ENCODE measurements at regions not wholly inside any gene's neighbourhood (a gene's known extent, or its start where the extent isn't known, plus 50 kb on each side); places are given as distances from the start of the nearest gene placed in this dataset.

DNA sequence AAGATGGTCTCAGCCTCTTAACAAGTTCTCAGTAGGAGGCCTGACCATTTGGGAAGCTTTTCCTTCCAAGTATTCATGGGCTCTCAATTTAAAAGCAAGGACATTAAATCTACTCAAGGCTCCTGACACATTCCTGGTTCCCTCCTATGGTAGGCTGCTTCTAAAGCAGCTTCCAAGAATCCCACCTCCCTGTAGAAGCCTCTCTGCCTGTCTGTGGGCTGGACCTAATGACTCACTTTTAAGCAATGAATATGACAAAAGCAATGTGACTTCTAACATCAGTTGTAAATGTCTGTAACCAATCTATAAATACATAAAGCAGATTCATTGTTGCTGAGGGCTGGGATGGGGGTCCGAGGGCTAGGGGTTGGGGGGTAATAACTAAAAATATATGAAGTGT is 99.5 kb upstream of the FAM9B start:
- Histone ChIP-seq H3K27ac (ENCODE audit: extremely low read depth, low read depth, low read length) (no peak overlapping the region), H3K36me3 (ENCODE audit: control insufficient read depth in 2 of 2, insufficient read depth in 1 of 2, low read length in 2 of 2) (no peaks in the 10 kb centered on the region), H3K4me3 (ENCODE audit: low read depth, low read length) (no peak overlapping the region), H3K9me3 (ENCODE audit: control insufficient read depth, insufficient read depth, low read depth, low read length) (no peaks in the 10 kb centered on the region), H3K4me1 (ENCODE audit: control insufficient read depth, insufficient read depth, low read length) (no peaks in the 10 kb centered on the region)
- TF ChIP-seq ZBTB48 (tag by site-specific recombination; IDR thresholded peaks at IDR 0.05) (no peak), ZNF335 (tag by site-specific recombination; conservative IDR thresholded peaks at IDR 0.05) (no peak), ZNF248 (tag by site-specific recombination; IDR thresholded peaks at IDR 0.05) (no peak), ZNF169 (tag by site-specific recombination; IDR thresholded peaks at IDR 0.05) (no peak), ZNF768 (tag by site-specific recombination; IDR thresholded peaks at IDR 0.05) (no peak), ZNF585B (tag by site-specific recombination; IDR thresholded peaks at IDR 0.05) (no peak), TRIM28 (IDR thresholded peaks at IDR 0.05; ENCODE audit: borderline replicate concordance, low read length) (no peak), ZNF223 (tag by site-specific recombination; IDR thresholded peaks at IDR 0.05) (no peak), KLF1 (tag by site-specific recombination; IDR thresholded peaks at IDR 0.05) (no peak), ZNF654 (tag by site-specific recombination; IDR thresholded peaks at IDR 0.05; ENCODE audit: low read depth) (no peak)
- POLR2A ChIA-PET, result no interaction called here
- CTCF ChIA-PET, result no interaction called here

GRCh38 chrX:9134366-9134765 is 100.4 kb upstream of the FAM9B start:
- Histone ChIP-seq H3K4me3 (ENCODE audit: low read depth, low read length) (no peak overlapping the region), H3K9me3 (ENCODE audit: control insufficient read depth, insufficient read depth, low read depth, low read length) (no peaks in the 10 kb centered on the region), H3K4me1 (ENCODE audit: control insufficient read depth, insufficient read depth, low read length) (no peaks in the 10 kb centered on the region), H3K27ac (ENCODE audit: extremely low read depth, low read depth, low read length) (no peak overlapping the region), H3K36me3 (ENCODE audit: control insufficient read depth in 2 of 2, insufficient read depth in 1 of 2, low read length in 2 of 2) (no peaks in the 10 kb centered on the region)
- CTCF ChIA-PET, result no interaction called here
- TF ChIP-seq EGR2 (tag by site-specific recombination; IDR thresholded peaks at IDR 0.05; ENCODE audit: low read depth) (no peak), ZIC2 (tag by site-specific recombination; IDR thresholded peaks at IDR 0.05) (no peak), ZNF701 (tag by site-specific recombination; IDR thresholded peaks at IDR 0.05) (no peak), ZNF621 (tag by site-specific recombination; IDR thresholded peaks at IDR 0.05) (no peak), PRDM6 (tag by site-specific recombination; IDR thresholded peaks at IDR 0.05) (no peak), HOXC10 (CRISPR knock-in tag; IDR thresholded peaks at IDR 0.05) (no peak), ZNF221 (tag by site-specific recombination; IDR thresholded peaks at IDR 0.05; ENCODE audit: borderline replicate concordance) (no peak), ZNF302 (tag by site-specific recombination; IDR thresholded peaks at IDR 0.05; ENCODE audit: low read depth) (no peak), MZF1 (tag by site-specific recombination; IDR thresholded peaks at IDR 0.05; ENCODE audit: borderline replicate concordance) (no peak), ZNF837 (tag by site-specific recombination; IDR thresholded peaks at IDR 0.05) (no peak), ZNF202 (tag by site-specific recombination; IDR thresholded peaks at IDR 0.05; ENCODE audit: borderline replicate concordance) (no peak), ZFHX2 (tag by site-specific recombination; conservative IDR thresholded peaks at IDR 0.05) (no peak), ZNF555 (tag by site-specific recombination; conservative IDR thresholded peaks at IDR 0.05) (no peak), ZNF140 (tag by site-specific recombination; IDR thresholded peaks at IDR 0.05) (no peak), ZNF530 (tag by site-specific recombination; IDR thresholded peaks at IDR 0.05; ENCODE audit: low read depth) (no peak)
- TF ChIP-seq, protein P1, sequence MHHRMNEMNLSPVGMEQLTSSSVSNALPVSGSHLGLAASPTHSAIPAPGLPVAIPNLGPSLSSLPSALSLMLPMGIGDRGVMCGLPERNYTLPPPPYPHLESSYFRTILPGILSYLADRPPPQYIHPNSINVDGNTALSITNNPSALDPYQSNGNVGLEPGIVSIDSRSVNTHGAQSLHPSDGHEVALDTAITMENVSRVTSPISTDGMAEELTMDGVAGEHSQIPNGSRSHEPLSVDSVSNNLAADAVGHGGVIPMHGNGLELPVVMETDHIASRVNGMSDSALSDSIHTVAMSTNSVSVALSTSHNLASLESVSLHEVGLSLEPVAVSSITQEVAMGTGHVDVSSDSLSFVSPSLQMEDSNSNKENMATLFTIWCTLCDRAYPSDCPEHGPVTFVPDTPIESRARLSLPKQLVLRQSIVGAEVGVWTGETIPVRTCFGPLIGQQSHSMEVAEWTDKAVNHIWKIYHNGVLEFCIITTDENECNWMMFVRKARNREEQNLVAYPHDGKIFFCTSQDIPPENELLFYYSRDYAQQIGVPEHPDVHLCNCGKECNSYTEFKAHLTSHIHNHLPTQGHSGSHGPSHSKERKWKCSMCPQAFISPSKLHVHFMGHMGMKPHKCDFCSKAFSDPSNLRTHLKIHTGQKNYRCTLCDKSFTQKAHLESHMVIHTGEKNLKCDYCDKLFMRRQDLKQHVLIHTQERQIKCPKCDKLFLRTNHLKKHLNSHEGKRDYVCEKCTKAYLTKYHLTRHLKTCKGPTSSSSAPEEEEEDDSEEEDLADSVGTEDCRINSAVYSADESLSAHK (tag by site-specific recombination; IDR thresholded peaks at IDR 0.05), result no peak
- TF ChIP-seq, protein P2, sequence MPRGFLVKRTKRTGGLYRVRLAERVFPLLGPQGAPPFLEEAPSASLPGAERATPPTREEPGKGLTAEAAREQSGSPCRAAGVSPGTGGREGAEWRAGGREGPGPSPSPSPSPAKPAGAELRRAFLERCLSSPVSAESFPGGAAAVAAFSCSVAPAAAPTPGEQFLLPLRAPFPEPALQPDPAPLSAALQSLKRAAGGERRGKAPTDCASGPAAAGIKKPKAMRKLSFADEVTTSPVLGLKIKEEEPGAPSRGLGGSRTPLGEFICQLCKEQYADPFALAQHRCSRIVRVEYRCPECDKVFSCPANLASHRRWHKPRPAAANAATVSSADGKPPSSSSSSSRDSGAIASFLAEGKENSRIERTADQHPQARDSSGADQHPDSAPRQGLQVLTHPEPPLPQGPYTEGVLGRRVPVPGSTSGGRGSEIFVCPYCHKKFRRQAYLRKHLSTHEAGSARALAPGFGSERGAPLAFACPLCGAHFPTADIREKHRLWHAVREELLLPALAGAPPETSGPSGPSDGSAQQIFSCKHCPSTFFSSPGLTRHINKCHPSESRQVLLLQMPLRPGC (tag by site-specific recombination; IDR thresholded peaks at IDR 0.05), result no peak
- POLR2A ChIA-PET, result no interaction called here
